Karpas-422 (cell line): ENCODE measurements at regions not wholly inside any gene's neighbourhood (a gene's known extent, or its start where the extent isn't known, plus 50 kb on each side); places are given as distances from the start of the nearest gene placed in this dataset.

ENCODE experiments used
- DNase-seq: peaks from one replicate; pipeline ENCODE4 v3.0.0-alpha.2; 2015
- H2AFZ ChIP-seq: fragments of 200-600 bp; sonication (generic); 2 replicates; pipeline ENCODE4 v1.6.1; 2014; ENCODE audit warnings: antibody characterized with exemption, low read length, mixed read lengths
- H3K27ac ChIP-seq: fragments of 200-600 bp; sonication (generic); 2 replicates; pipeline ENCODE4 v1.5.1; 2014; ENCODE audit warnings: mild to moderate bottlenecking, low read length, moderate library complexity
- H3K27me3 ChIP-seq: fragments of 200-600 bp; sonication (generic); 2 replicates; pipeline ENCODE4 v1.6.1; 2014; ENCODE audit warnings: low read length, mixed read lengths
- H3K36me3 ChIP-seq: fragments of 200-600 bp; sonication (generic); 2 replicates; pipeline ENCODE4 v1.6.1; 2014; ENCODE audit warnings: low read length, mixed read lengths; ENCODE audit not compliant: insufficient read depth
- H3K4me1 ChIP-seq: fragments of 200-600 bp; sonication (generic); 2 replicates; pipeline ENCODE4 v1.6.1; 2014; ENCODE audit warnings: mild to moderate bottlenecking, low read length, mixed read lengths
- H3K4me2 ChIP-seq: fragments of 200-600 bp; sonication (generic); 2 replicates; pipeline ENCODE4 v1.6.1; 2014; ENCODE audit warnings: low read length, low read depth, mild to moderate bottlenecking; ENCODE audit not compliant: poor library complexity, severe bottlenecking
- H3K4me3 ChIP-seq: fragments of 200-600 bp; sonication (generic); 2 replicates; pipeline ENCODE4 v1.5.1; 2014; ENCODE audit warnings: mild to moderate bottlenecking, antibody characterized with exemption, low read length, mixed read lengths
- H3K79me2 ChIP-seq: fragments of 200-600 bp; sonication (generic); 2 replicates; pipeline ENCODE4 v1.6.1; 2014; ENCODE audit warnings: mild to moderate bottlenecking, low read length, mixed read lengths
- H3K9ac ChIP-seq: fragments of 200-600 bp; sonication (generic); 2 replicates; pipeline ENCODE4 v1.6.0; 2014; ENCODE audit warnings: low read length
- H3K9me2 ChIP-seq: fragments of 200-600 bp; sonication (generic), shearing (Covaris generic); replicated peaks from 2 replicates; pipeline ENCODE4 v1.6.0; 2014; ENCODE audit warnings: mild to moderate bottlenecking, low read length, moderate library complexity; ENCODE audit not compliant: insufficient read depth
- H3K9me3 ChIP-seq: fragments of 300-700, 200-600 bp; sonication (generic); 2 replicates; pipeline ENCODE4 v1.6.1; 2014; ENCODE audit warnings: low read length, mixed read lengths
- H4K20me1 ChIP-seq: fragments of 200-600 bp; sonication (generic); 2 replicates; pipeline ENCODE4 v1.6.1; 2014; ENCODE audit warnings: mild to moderate bottlenecking, antibody characterized with exemption, low read length, low read depth; ENCODE audit not compliant: insufficient read depth

- no peaks in the 10 kb centered on the region for H3K9me3 ChIP-seq
These were observed 773.9 kb upstream of the FANCL start for GRCh38 chr2:59015027-59015426.

GRCh38 chr2:59012971-59013370 lies 771.8 kb upstream of the FANCL start:
- Histone ChIP-seq H2AFZ (no peak overlapping the region), H3K36me3 (no peaks in the 10 kb centered on the region), H3K27ac (no peak overlapping the region), H3K4me1 (no peaks in the 10 kb centered on the region), H3K9ac (no peak overlapping the region), H3K9me3 (no peaks in the 10 kb centered on the region), H3K27me3 (no peaks in the 10 kb centered on the region), H3K79me2 (no peaks in the 10 kb centered on the region), H3K4me2 (no peak overlapping the region), H3K4me3 (no peak overlapping the region), H3K9me2 (no peaks in the 10 kb centered on the region), H4K20me1 (no peaks in the 10 kb centered on the region)
- no peak for DNase-seq

More at GRCh38 chr2:59015027-59015426, 773.9 kb upstream of the FANCL start:
- no peaks in the 10 kb centered on the region for H3K79me2 ChIP-seq
- no peak overlapping the region for H3K27ac ChIP-seq
- no peaks in the 10 kb centered on the region for H3K36me3 ChIP-seq
- DNase-seq: no peak
- H3K9ac ChIP-seq: no peak overlapping the region
- H3K9me2 ChIP-seq: no peaks in the 10 kb centered on the region
- no peak overlapping the region for H2AFZ ChIP-seq
- H3K4me1 ChIP-seq: no peaks in the 10 kb centered on the region
- H4K20me1 ChIP-seq: no peaks in the 10 kb centered on the region
- H3K27me3 ChIP-seq: no peaks in the 10 kb centered on the region
- H3K4me3 ChIP-seq: no peak overlapping the region
- no peak overlapping the region for H3K4me2 ChIP-seq

GRCh38 chr2:59012234-59012633 lies 771.1 kb upstream of the FANCL start:
- no peaks in the 10 kb centered on the region for H4K20me1 ChIP-seq
- H3K4me2 ChIP-seq: no peak overlapping the region
- H3K9me3 ChIP-seq: no peaks in the 10 kb centered on the region
- DNase-seq: no peak
- no peaks in the 10 kb centered on the region for H3K27me3 ChIP-seq
- H3K4me3 ChIP-seq: no peak overlapping the region
- no peaks in the 10 kb centered on the region for H3K79me2 ChIP-seq
- no peak overlapping the region for H2AFZ ChIP-seq
- no peaks in the 10 kb centered on the region for H3K36me3 ChIP-seq
- no peaks in the 10 kb centered on the region for H3K9me2 ChIP-seq
- no peak overlapping the region for H3K27ac ChIP-seq
- no peak overlapping the region for H3K9ac ChIP-seq
- H3K4me1 ChIP-seq: no peaks in the 10 kb centered on the region

- H3K79me2 ChIP-seq: no peaks in the 10 kb centered on the region
- H3K27ac ChIP-seq: no peak overlapping the region
- H4K20me1 ChIP-seq: no peaks in the 10 kb centered on the region
- no peaks in the 10 kb centered on the region for H3K36me3 ChIP-seq
- no peak for DNase-seq
- no peak overlapping the region for H2AFZ ChIP-seq
- H3K27me3 ChIP-seq: no peaks in the 10 kb centered on the region
- H3K4me3 ChIP-seq: no peak overlapping the region
- no peak overlapping the region for H3K9ac ChIP-seq
- H3K9me2 ChIP-seq: no peaks in the 10 kb centered on the region
- H3K4me1 ChIP-seq: no peaks in the 10 kb centered on the region
- no peaks in the 10 kb centered on the region for H3K9me3 ChIP-seq
- no peak overlapping the region for H3K4me2 ChIP-seq
These were observed 767.8 kb upstream of the FANCL start for GRCh38 chr2:59008950-59009349.

- no peak overlapping the region for H3K27ac ChIP-seq
- H3K9ac ChIP-seq: no peak overlapping the region
- no peak overlapping the region for H2AFZ ChIP-seq
- no peaks in the 10 kb centered on the region for H3K27me3 ChIP-seq
- H3K4me1 ChIP-seq: no peaks in the 10 kb centered on the region
- no peaks in the 10 kb centered on the region for H3K36me3 ChIP-seq
- no peak for DNase-seq
- H3K79me2 ChIP-seq: no peaks in the 10 kb centered on the region
- no peaks in the 10 kb centered on the region for H3K9me2 ChIP-seq
- H3K4me3 ChIP-seq: no peak overlapping the region
- H4K20me1 ChIP-seq: no peaks in the 10 kb centered on the region
- H3K4me2 ChIP-seq: no peak overlapping the region
- no peaks in the 10 kb centered on the region for H3K9me3 ChIP-seq
These were observed 764.9 kb upstream of the FANCL start for GRCh38 chr2:59005836-59006615.

- Histone ChIP-seq H3K4me2 (no peak overlapping the region), H3K4me3 (no peak overlapping the region), H4K20me1 (no peaks in the 10 kb centered on the region), H3K4me1 (no peaks in the 10 kb centered on the region), H3K9ac (no peak overlapping the region), H3K79me2 (no peaks in the 10 kb centered on the region), H2AFZ (no peak overlapping the region), H3K9me3 (no peaks in the 10 kb centered on the region), H3K36me3 (no peaks in the 10 kb centered on the region), H3K27me3 (no peaks in the 10 kb centered on the region), H3K27ac (no peak overlapping the region), H3K9me2 (no peaks in the 10 kb centered on the region)
- no peak for DNase-seq
These were observed 763.5 kb upstream of the FANCL start for GRCh38 chr2:59004621-59005020.

- H3K27me3 ChIP-seq: no peaks in the 10 kb centered on the region
- H3K4me2 ChIP-seq: no peak overlapping the region
- H3K27ac ChIP-seq: no peak overlapping the region
- no peaks in the 10 kb centered on the region for H3K9me2 ChIP-seq
- H3K9ac ChIP-seq: no peak overlapping the region
- H3K9me3 ChIP-seq: no peaks in the 10 kb centered on the region
- H3K79me2 ChIP-seq: no peaks in the 10 kb centered on the region
- no peak overlapping the region for H2AFZ ChIP-seq
- H4K20me1 ChIP-seq: no peaks in the 10 kb centered on the region
- no peak overlapping the region for H3K4me3 ChIP-seq
- no peaks in the 10 kb centered on the region for H3K36me3 ChIP-seq
- no peaks in the 10 kb centered on the region for H3K4me1 ChIP-seq
- DNase-seq: no peak
These were observed 759.7 kb upstream of the FANCL start for GRCh38 chr2:59000796-59001195.

- DNase-seq: no peak
- Histone ChIP-seq H3K79me2 (no peaks in the 10 kb centered on the region), H3K9ac (no peak overlapping the region), H3K9me3 (no peaks in the 10 kb centered on the region), H3K36me3 (no peaks in the 10 kb centered on the region), H3K4me3 (no peak overlapping the region), H2AFZ (no peak overlapping the region), H4K20me1 (no peaks in the 10 kb centered on the region), H3K4me1 (no peaks in the 10 kb centered on the region), H3K9me2 (no peaks in the 10 kb centered on the region), H3K27me3 (no peaks in the 10 kb centered on the region), H3K4me2 (no peak overlapping the region), H3K27ac (no peak overlapping the region)
These were observed 751.1 kb upstream of the FANCL start for GRCh38 chr2:58992062-58992706.
